Psoas muscle (tissue), 7 donors: ENCODE measurements at regions not wholly inside any gene's neighbourhood (a gene's known extent, or its start where the extent isn't known, plus 50 kb on each side); places are given as distances from the start of the nearest gene placed in this dataset.

Experiments used
- ATAC-seq, 4 donors: fragments of 200-7000 bp; cut with Tn5 transposase; one replicate each; pipeline ENCODE4 v1.9.1; 2020; ENCODE audit warnings: moderate library complexity in 3 of 4, mild to moderate bottlenecking in 2 of 4
- DNase-seq, 2 donors: peaks; one replicate each; pipeline ENCODE4 v3.0.0-alpha.2; 2020
- H3K27ac ChIP-seq: fragments of 200-600 bp; one replicate; pipeline ENCODE4 v1.8.0; 2022
- H3K27me3 ChIP-seq, 3 donors: fragments of 200-600 bp in 1 of 3; one replicate each; pipeline versions ENCODE4 v1.6.1 to v1.8.0; 2013 to 2022; ENCODE audit warnings: low read length in 2 of 3, mild to moderate bottlenecking in 2 of 3, moderate library complexity in 1 of 3; ENCODE audit not compliant: insufficient read depth in 3 of 3
- H3K36me3 ChIP-seq, 2 donors: fragments of 200-600 bp in 1 of 2; one replicate each; pipeline versions ENCODE4 v1.6.1 to v1.8.0; 2013 to 2022; ENCODE audit warnings: low read depth in 1 of 2, mild to moderate bottlenecking in 1 of 2, moderate library complexity in 1 of 2; ENCODE audit not compliant: insufficient read depth in 1 of 2
- H3K4me1 ChIP-seq: fragments of 200-600 bp; one replicate; pipeline ENCODE4 v1.8.0; 2022
- H3K4me3 ChIP-seq: fragments of 200-600 bp; one replicate; pipeline ENCODE4 v1.8.0; 2022; ENCODE audit warnings: mild to moderate bottlenecking
- H3K9me3 ChIP-seq: fragments of 200-600 bp; one replicate; pipeline ENCODE4 v1.8.0; 2022
- CTCF ChIP-seq: fragments of 200-600 bp; IDR thresholded peaks from one replicate; pipeline ENCODE4 v1.8.0; 2022; ENCODE audit warnings: antibody characterized with exemption
- WGBS, 3 donors: extraction: QIAGEN DNeasy Blood & Tissue Kit; methylation state at CpG; one replicate each; pipeline versions ENCODE4 v1.1.6 to v1.1.7; 2013; 5-methylcytosine and 5-hydroxymethylcytosine counted together
- intact Hi-C, 2 donors: fragments of 100-400 bp; cut with DNase I; formaldehyde crosslinking; loops; one replicate each; pipeline versions ENCODE4 v1.11.0 to v1.14.2; 2022
- donor health status: healthy with polysubstance abuse.
- donor health status: DM: no; HTN: no; CAD: no; lungs with moderate emphysema.
- donor health status: Bipolar disorder and iron deficiency.
- donor health status: healthy.
- donor health status: DM: yes; HTN: yes; CAD: no.
- donor health status: DM: no; HTN: no; CAD: no.
- donor health status: DM: yes; HTN: yes; CAD: no.

GRCh38 chr14:87156878-87157277, 836.1 kb downstream of the GALC start:
- Histone ChIP-seq H3K36me3 (no peaks in the 10 kb centered on the region), H3K27me3 (no peaks in the 10 kb centered on the region), H3K9me3 (no peaks in the 10 kb centered on the region), H3K27ac (no peak overlapping the region), H3K4me1 (no peaks in the 10 kb centered on the region), H3K4me3 (no peak overlapping the region)
- TF ChIP-seq CTCF = no peak
- intact Hi-C loops = no loop called here
- DNase-seq = no peak
- ATAC-seq = no peak

- no peak for DNase-seq
- WGBS, 3 donors = 63 to 83% (median 64%) methylated on average over 1 of the region's 1 CpG
- no peak overlapping the region for H3K27ac ChIP-seq
- H3K36me3 ChIP-seq = no peaks in the 10 kb centered on the region
- H3K4me1 ChIP-seq = no peaks in the 10 kb centered on the region
- H3K9me3 ChIP-seq = no peaks in the 10 kb centered on the region
- no peak for TF ChIP-seq CTCF
- intact Hi-C loops = no loop called here
- no peak for ATAC-seq
- no peaks in the 10 kb centered on the region for H3K27me3 ChIP-seq
- H3K4me3 ChIP-seq = no peak overlapping the region
Observed at GRCh38 chr14:87155856-87156488, 837.0 kb downstream of the GALC start.

- WGBS, 3 donors = 72 to 80% (median 74%) methylated on average over 4 of the region's 4 CpGs
- no peaks in the 10 kb centered on the region for H3K27me3 ChIP-seq
- no peaks in the 10 kb centered on the region for H3K4me1 ChIP-seq
- no peak overlapping the region for H3K4me3 ChIP-seq
- H3K9me3 ChIP-seq = no peaks in the 10 kb centered on the region
- no peak for ATAC-seq
- no peak for TF ChIP-seq CTCF
- no peak overlapping the region for H3K27ac ChIP-seq
- DNase-seq = no peak
- intact Hi-C loops = no loop called here
- no peaks in the 10 kb centered on the region for H3K36me3 ChIP-seq
Observed at GRCh38 chr14:87153901-87154300, 839.1 kb downstream of the GALC start.

GRCh38 chr14:87153391-87153790, 839.6 kb downstream of the GALC start:
- ATAC-seq (no peak), DNase-seq (no peak)
- Histone ChIP-seq H3K9me3 (no peaks in the 10 kb centered on the region), H3K36me3 (no peaks in the 10 kb centered on the region), H3K27me3 (no peaks in the 10 kb centered on the region), H3K4me1 (no peaks in the 10 kb centered on the region), H3K27ac (no peak overlapping the region), H3K4me3 (no peak overlapping the region)
- TF ChIP-seq CTCF = no peak
- intact Hi-C loops = no loop called here
- WGBS, 3 donors = 70 to 77% (median 75%) methylated on average over 2 of the region's 2 CpGs

- no peak for TF ChIP-seq CTCF
- Histone ChIP-seq H3K4me3 (no peak overlapping the region), H3K27me3 (no peaks in the 10 kb centered on the region), H3K27ac (no peak overlapping the region), H3K4me1 (no peaks in the 10 kb centered on the region), H3K36me3 (no peaks in the 10 kb centered on the region), H3K9me3 (no peaks in the 10 kb centered on the region)
- intact Hi-C loops = no loop called here
- ATAC-seq = no peak
- no peak for DNase-seq
- WGBS, 3 donors = 50 to 53% (median 53%) methylated on average over 5 of the region's 5 CpGs
Observed at GRCh38 chr14:87152693-87153092, 840.3 kb downstream of the GALC start.
